Caki2 (cell line): ENCODE measurements at regions not wholly inside any gene's neighbourhood (a gene's known extent, or its start where the extent isn't known, plus 50 kb on each side); places are given as distances from the start of the nearest gene placed in this dataset.
"Not testable (repeated sequence)": the region's sequence is repeated elsewhere in the genome, so short reads cannot be mapped to it uniquely, and the experiment has no call there.

Experiments
- DNase-seq: peaks from one replicate; pipeline ENCODE4 v3.0.0-alpha.2; 2015; ENCODE audit warnings: low read depth
- in situ Hi-C: cut with HindIII; loops from 2 replicates; pipeline ENCODE4 v1.10.0; 2016; ENCODE audit warnings: low sequenced_read_pairs, low pct_unique_long_range_greater_than_20kb, mixed read lengths

- DNase-seq: no peak
- in situ Hi-C loops: no loop called here
These were observed 144.4 kb downstream of the MREG start for GRCh38 chr2:215868846-215869543.

GRCh38 chr2:215866606-215867005, 146.7 kb downstream of the MREG start:
- DNase-seq: no peak
- in situ Hi-C loops: no loop called here

GRCh38 chr2:215863687-215864086, 149.7 kb downstream of the MREG start:
- in situ Hi-C loops: no loop called here
- no peak for DNase-seq

- DNase-seq: no peak
- in situ Hi-C loops: no loop called here
These were observed 151.0 kb downstream of the MREG start for GRCh38 chr2:215862351-215862771.

- in situ Hi-C loops: no loop called here
- DNase-seq: no peak
These were observed 151.6 kb downstream of the MREG start for GRCh38 chr2:215861607-215862350.

- no peak for DNase-seq
- in situ Hi-C loops: no loop called here
These were observed 157.3 kb downstream of the MREG start for GRCh38 chr2:215856080-215856479.

GRCh38 chr2:215855308-215855707, 158.0 kb downstream of the MREG start:
- DNase-seq, in situ Hi-C loops: not testable (repeated sequence)

- in situ Hi-C loops: no loop called here
- DNase-seq: no peak
These were observed 159.3 kb downstream of the MREG start for GRCh38 chr2:215854008-215854407.

GRCh38 chr2:215851696-215852095, 161.7 kb downstream of the MREG start:
- in situ Hi-C loops: no loop called here
- DNase-seq: no peak

- no peak for DNase-seq
- in situ Hi-C loops: no loop called here
These were observed 162.3 kb downstream of the MREG start for GRCh38 chr2:215851082-215851481.

GRCh38 chr2:215850380-215850779, 163.0 kb downstream of the MREG start:
- in situ Hi-C loops: no loop called here
- DNase-seq: no peak

- DNase-seq: no peak
- in situ Hi-C loops: no loop called here
These were observed 163.6 kb downstream of the MREG start for GRCh38 chr2:215849771-215850170.

GRCh38 chr2:215848698-215849097, 164.7 kb downstream of the MREG start:
- DNase-seq: no peak
- in situ Hi-C loops: no loop called here

GRCh38 chr2:215848146-215848545, 165.2 kb downstream of the MREG start:
- in situ Hi-C loops: no loop called here
- DNase-seq: no peak

- in situ Hi-C loops: no loop called here
- DNase-seq: no peak
These were observed 165.6 kb downstream of the MREG start for GRCh38 chr2:215847718-215848117.

GRCh38 chr2:215847056-215847455, 166.3 kb downstream of the MREG start:
- DNase-seq: no peak
- in situ Hi-C loops: no loop called here

- in situ Hi-C loops: no loop called here
- no peak for DNase-seq
These were observed 167.3 kb downstream of the MREG start for GRCh38 chr2:215845839-215846586.

GRCh38 chr2:215843579-215843978, 169.8 kb downstream of the MREG start:
- peak; percentile 49 for DNase-seq
- in situ Hi-C loops: no loop called here

- DNase-seq: no peak
These were observed 172.1 kb downstream of the MREG start for GRCh38 chr2:215841175-215841816.

More at GRCh38 chr2:215841175-215841816, 172.1 kb downstream of the MREG start:
- in situ Hi-C loops: no loop called here
